Astrocyte of the cerebellum (primary cell): ENCODE measurements at regions not wholly inside any gene's neighbourhood (a gene's known extent, or its start where the extent isn't known, plus 50 kb on each side); places are given as distances from the start of the nearest gene placed in this dataset.

Experiments
- DNase-seq: peaks from one replicate; pipeline ENCODE4 v3.0.0-alpha.2; 2011; ENCODE audit warnings: low read depth
- H3K4me3 ChIP-seq: 2 replicates; pipeline ENCODE4 v1.5.1; 2011; ENCODE audit warnings: mild to moderate bottlenecking, low read depth, low read length, moderate library complexity
- CTCF ChIP-seq: IDR thresholded peaks from 2 replicates; pipeline ENCODE4 v1.5.1; 2012; ENCODE audit warnings: low read length, low read depth, moderate library complexity, mild to moderate bottlenecking; ENCODE audit errors: missing control alignments
- in situ Hi-C: cut with HindIII; loops from 2 replicates; pipeline ENCODE4 v1.10.0; 2017; ENCODE audit warnings: low sequenced_read_pairs

- peak; percentile 42 for DNase-seq
- no peak for TF ChIP-seq CTCF
- in situ Hi-C loops = no loop called here
- no peak overlapping the region for H3K4me3 ChIP-seq
These were observed 269.4 kb downstream of the DNAJB9 start for GRCh38 chr7:108839076-108839475.

GRCh38 chr7:108845951-108846350, 276.3 kb downstream of the DNAJB9 start:
- no peak for TF ChIP-seq CTCF
- DNase-seq = no peak
- H3K4me3 ChIP-seq = no peak overlapping the region
- in situ Hi-C loops = no loop called here

- no peak overlapping the region for H3K4me3 ChIP-seq
- in situ Hi-C loops = no loop called here
- no peak for TF ChIP-seq CTCF
- no peak for DNase-seq
These were observed 276.8 kb downstream of the DNAJB9 start for GRCh38 chr7:108846471-108846870.

GRCh38 chr7:108848486-108848885, 278.8 kb downstream of the DNAJB9 start:
- no peak for TF ChIP-seq CTCF
- DNase-seq = no peak
- in situ Hi-C loops = no loop called here
- no peak overlapping the region for H3K4me3 ChIP-seq

GRCh38 chr7:108860615-108861014, 290.9 kb downstream of the DNAJB9 start:
- no peak overlapping the region for H3K4me3 ChIP-seq
- TF ChIP-seq CTCF = no peak
- in situ Hi-C loops = no loop called here
- DNase-seq = no peak

- in situ Hi-C loops = no loop called here
- H3K4me3 ChIP-seq = no peak overlapping the region
- no peak for TF ChIP-seq CTCF
- no peak for DNase-seq
These were observed 291.4 kb downstream of the DNAJB9 start for GRCh38 chr7:108861071-108861470.
